CD4-positive, alpha-beta T cell treated with Interleukin-6 at 100 ng/mL for 8 hours (primary cell): ENCODE measurements at regions not wholly inside any gene's neighbourhood (a gene's known extent, or its start where the extent isn't known, plus 50 kb on each side); places are given as distances from the start of the nearest gene placed in this dataset.
"Not testable (repeated sequence)": the region's sequence is repeated elsewhere in the genome, so short reads cannot be mapped to it uniquely, and the experiment has no call there.

ENCODE experiments used
- DNase-seq: peaks from one replicate; pipeline ENCODE4 v3.0.0-alpha.2; 2020; ENCODE audit warnings: mixed read lengths, low spot score

DNA sequence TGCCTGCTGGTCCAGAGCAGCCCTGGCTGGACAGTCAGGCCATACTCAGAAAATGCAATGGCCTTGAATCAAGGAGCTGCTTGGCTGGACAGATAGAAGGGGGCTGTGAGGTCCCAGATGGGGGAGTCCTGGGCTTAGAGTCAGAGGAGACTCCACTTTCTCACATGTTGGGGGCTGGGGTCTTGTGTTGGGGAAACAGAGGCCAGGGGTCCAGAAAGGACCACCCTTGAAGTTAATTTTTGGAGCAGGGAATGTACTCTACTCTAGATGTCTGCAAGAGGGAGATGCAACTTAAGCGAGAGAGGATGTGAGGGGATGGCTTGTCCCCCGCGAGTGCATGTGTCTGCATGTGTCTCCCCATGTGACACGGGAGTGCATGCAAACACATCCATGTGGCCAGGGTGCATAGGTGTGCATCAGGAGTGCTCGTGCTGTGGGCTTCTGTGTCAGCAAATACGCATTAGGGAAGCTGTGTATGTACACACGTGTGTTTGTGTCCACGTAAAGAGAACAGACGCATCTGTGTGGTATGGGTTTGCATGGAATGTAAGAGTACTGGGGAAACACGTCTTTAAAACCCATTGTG, 303.2 kb downstream of the MYCN start:
- DNase-seq = no peak

DNA sequence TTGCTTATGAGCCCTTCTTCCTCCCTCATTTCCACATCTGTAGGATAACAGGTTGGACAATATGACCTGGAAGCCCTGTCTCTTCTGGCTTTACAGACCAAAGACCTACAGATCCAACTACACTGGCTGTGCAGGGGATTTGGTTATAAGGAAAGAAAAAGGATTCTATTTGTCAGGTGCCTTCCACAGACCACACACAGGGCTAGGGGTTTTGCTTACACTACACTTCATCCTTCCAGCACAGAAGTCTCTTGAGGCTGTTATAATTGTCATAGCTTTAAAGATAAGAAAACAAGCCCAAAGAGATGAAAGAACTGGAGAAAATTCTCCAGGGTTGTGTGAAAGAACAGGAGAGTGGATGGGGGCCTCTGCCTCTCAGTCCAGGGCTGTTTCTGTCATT, 302.6 kb downstream of the MYCN start:
- no peak for DNase-seq

DNA sequence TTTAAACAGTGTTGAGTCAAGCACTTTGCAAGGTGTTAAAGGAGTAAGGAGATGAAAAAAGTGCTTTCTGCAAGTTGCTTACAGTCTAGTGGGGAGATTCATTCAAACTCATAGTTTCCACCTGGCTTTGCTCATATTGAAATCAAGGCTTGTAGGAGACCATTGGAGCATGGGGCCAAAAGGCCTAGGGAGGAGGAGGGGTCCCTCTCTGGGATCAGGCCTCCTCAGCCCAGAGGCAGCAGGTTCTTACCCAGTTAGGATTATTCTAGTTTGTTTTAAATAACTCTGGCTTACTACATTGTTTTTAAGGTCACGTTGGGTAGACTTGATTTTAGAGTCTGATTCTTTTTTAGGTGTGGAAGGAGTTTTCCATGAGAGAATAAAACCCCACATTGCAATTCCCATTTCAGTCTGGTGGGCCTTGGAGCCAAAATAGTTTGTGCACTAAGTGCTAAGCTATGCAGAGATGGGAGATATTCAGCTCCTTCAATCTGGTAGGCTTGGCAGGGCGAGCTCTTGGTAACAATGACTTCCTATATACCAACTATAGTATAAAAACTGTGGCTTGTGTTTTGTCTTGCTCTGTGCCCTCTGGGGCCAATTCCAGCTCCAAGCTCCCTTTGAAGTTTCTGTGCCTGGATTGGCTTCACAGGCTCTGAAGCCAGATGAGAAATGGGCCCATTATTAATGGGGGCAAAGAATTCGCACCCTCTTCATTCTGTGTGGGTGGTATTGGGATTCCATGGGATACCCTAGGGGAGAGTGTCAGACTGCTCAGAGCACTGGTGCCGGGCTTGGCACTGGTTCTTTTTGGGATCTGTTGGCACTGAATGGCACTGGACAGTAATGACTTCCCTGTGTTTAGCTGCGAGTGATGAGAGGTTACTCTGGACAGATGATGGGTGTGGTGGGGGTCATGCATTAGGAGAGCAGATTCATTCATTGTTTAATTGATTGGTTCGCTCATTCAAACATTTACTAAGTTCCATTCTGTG, 301.1 kb downstream of the MYCN start:
- DNase-seq = no peak

DNA sequence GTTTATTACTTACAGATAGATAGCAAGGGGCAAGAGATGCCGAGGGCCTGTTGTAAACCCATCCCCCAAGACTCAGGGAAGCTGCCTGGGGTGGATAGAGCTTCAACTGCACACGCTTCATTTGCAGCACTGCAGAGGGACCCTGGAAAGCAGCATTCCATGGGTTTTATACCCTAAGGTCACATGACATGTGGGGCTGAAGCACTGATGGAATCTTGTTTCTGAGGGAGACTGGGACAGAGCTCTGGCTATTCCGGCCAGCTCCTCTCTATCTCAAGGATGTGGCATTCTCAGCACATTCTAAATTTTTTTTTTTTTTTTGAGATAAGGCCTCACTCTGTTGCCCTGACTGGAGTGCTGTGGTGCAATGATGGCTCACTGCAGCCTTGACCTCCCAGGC, 300.1 kb downstream of the MYCN start:
- DNase-seq = no peak

DNA sequence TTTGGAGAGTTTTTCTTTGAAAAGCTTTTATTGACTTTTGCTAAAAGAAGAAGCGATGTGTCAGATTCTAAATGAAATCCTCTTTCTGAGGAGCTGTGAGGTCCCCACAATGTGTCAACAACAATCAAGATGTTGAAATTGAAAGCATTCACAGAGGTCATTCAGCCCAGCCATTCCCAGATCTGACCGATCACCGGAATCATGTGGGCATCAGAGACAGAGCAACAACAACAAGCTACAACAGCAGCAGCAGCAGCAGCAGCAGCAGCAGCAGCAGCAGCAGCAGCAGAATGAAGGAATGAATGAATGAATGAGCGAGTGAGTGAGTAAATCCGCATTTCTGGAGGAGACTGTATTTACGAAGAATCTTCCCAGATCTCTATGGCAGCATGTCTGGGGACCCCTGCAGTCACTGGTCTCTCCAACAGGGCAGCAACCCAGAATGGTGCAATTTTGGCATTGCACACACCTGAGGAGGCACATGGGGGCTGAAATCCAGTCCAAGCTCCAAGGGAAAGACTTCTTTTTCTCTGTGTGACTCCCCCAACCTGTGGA, 299.0 kb downstream of the MYCN start:
- DNase-seq = no peak

DNA sequence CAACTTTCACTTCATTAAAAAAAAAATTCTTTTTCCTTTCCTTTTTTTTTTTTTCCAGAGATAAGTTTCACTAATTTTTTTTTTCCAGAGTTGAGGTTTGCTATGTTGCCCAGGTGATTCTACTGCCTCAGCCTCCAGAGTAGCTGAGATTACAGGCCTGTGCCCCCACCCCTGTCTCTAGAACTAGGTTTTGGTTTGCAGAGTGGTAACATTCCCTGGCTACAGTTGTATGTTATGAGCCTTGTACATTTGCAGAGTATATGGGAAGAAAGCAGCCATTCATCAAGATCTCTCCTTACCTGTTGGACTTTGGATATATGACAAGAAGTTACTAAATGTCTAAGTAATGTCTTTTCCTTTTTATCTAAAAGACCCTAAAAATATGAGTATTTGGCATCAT, 298.4 kb downstream of the MYCN start:
- no peak for DNase-seq

DNA sequence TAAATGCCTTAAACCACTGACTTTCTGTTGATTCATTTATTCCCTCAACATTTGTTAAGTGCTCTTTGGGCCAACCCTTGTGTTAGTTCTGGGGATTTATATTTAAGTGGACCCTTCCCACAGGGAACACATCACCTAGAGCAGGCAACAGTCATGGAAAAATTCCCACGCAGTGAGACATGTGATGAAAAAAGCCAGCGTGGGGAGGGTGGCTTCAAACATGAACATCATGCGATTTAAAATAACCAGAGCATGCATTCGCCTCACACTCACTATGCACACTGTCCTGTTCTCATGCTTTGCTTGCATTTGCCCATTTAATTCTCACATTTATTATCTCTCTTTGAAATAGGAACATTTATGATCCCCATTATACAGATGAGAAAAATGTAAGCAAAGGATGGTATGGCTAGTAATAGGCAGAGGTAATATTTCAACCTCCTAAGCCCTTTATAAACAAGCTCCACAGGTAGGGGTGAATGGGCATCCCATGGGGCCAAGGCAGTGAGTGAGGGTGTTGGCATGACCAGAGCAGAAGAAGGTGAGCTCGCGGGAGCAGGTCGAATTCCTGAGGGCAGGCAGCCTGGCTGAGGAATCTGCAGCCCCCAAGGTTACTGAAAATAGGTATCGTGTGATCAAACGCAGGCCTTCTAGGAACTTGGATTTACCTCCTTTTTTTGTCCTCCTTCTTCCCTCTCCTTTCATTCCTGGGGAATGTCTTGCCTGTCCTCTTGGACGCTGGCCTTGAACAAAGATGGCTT, 297.8 kb downstream of the MYCN start:
- DNase-seq = no peak

DNA sequence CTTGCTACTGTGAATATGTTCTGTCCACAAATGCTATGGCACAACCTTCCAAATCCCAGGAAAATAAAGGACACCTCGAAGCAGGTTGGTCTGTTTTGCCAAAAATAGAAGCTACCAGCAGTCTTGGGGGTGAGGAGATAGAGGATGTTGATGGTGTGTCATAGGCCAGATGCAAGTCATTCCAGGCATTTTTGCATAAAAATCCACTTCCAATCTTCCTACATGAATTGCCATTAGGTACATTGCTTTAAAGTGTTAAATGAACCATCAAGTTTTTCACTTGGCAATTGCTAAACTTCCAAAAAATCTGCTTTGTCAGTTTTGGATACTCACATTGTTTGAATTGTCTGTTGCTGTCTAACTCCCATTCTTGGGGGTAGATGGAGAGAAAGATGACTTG, 295.4 kb downstream of the MYCN start:
- DNase-seq = no peak

DNA sequence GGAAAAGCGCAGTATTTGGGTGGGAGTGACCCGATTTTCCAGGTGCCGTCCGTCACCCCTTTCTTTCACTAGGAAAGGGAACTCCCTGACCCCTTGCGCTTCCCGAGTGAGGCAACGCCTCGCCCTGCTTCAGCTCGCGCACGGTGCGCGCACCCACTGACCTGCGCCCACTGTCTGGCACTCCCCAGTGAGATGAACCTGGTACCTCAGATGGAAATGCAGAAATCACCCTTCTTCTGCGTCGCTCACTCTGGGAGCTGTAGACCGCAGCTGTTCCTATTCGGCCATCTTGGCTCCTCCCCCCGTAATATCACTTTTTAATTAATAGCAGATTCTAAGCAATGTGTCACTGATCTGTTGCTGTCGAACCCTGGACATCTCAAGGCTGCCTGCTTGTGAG, 294.9 kb downstream of the MYCN start:
- not testable (repeated sequence) for DNase-seq

DNA sequence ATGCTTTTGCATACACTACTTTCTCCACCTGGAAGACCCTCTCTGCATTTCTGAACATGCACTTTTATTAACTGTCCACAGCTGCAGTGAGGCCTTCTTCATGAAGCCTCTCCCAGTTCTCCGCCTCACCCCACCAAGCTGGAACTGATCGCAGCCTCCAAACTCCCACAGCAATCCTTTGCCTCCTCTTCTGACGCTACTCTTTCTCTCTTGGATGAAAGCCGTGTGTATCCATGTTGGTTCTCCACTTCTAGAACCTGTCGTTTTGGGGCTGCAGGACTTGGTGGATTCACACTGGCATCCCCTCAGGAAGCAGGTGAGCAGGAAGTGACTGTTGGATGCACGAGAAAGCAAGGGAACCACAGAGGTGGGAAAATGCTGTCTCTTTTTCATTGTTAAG, 288.6 kb downstream of the MYCN start:
- DNase-seq = no peak

DNA sequence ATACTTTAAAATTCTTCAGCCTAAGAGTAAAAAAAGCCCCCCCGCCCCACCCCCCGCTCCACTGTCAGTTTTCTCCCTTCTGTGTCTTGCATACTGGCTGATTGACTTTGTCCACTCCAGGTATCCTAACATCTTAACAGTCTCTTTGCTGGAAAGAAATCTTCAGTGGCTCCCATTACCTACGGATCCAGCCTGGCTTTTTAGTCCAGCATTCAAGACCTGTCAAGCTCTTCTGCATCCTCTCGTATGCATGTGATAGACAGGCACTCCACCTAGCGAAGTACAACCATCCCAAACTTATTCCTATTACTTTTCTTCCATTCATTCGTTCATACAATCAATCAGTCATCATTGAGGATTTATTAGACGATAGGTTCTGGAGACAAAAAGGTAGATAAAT, 288.1 kb downstream of the MYCN start:
- DNase-seq = no peak

DNA sequence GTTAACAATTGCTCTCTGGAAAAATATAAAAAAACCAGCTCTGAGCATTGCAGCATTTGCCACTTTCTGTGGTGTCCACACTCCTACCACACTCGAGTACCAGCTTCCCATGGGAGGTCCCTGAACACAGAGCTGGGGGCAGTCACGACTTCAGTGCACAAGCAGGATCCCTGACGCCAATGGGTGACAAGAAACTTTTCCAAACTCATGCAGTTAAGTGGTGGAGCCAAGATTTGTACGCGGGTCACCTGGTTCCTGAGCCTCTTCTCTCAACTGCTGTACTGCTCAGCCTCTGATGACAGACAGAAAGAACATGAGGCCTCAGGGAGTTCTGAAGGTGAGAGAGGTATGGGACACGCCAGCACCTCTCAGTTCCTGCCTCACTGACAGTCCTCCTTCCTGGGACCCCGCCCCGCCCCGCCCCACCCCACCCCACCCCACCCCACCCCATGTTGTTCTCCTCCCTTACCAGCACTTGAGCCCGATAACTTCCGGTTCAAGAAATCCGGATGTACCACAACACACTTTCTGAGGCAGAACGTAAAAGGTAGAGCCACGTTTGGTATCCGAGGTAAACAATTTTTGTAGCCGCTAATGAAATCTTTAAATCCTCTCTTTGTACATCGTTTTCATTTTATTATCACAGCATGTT, 287.6 kb downstream of the MYCN start:
- DNase-seq = no peak

DNA sequence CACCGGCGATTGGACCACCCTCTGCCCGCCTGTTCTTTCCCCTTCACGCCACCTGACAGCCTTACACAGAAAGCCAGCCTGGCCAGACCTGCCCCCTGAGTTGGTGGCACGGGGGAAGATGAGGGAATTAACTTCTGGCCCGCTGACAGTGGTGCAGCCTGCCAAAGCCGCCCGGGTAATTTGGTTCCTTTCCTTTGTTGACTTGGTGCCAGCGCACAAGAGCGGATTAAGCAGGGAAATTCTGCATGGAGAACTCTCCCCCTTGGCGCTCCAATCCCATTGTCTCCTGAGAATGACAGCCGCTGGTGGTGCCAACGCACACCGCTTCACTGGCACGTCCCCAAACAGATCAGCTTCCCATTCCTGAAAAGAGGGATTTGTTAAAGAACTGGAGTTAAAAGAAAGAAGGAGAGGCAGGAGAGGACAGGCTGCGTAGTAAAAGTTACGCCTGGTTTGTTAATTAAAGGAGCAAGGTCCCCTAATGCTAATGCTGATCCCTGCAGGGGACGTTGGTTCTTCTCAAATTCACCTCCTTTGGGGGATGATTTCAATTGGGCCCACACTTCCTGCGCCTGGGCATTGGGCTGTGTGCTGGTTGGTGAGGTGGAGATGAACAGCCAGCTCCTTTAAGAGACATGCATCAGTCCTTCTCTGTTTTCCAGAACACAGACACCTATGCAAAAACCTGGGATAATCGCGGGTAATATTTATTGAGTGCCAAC, 286.8 kb downstream of the MYCN start:
- no peak for DNase-seq

DNA sequence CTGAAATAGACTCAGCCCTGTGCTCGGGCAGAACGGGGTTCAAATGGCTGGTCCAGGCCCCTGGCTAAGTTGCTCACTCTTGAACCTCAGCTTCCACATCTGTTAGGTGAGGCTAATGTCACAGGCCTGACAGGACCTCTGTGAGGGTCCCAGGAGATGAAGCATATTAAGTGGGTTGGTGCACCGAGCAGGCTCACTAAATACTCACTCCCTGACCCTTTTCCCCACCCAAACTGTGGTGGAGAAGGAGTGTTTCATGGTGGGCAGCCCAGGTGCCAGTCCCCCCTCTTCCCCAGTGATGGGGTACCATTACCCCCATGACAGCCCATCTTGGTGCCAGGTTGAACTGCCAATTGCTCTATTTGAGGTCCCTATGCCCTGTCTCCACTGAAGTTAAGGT, 286.0 kb downstream of the MYCN start:
- DNase-seq = no peak

DNA sequence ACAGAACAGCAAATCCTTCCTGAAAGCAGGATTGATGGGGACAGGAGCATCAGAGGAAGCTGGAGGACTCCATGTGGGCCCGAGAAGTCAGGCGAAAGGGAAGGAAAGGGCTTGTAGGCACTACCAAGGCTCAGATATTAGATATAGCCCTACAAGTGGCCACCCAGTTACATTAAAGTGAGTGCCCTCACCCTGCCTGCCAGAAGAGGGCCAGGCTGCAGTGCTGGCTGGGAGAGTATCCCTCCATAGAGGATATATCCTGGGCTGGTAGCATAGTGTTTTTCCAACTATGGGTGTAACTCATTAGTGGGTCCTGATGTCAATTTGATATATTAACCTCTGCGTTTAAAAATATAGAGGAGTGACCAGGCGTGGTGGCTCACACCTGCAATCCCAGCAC, 285.2 kb downstream of the MYCN start:
- no peak for DNase-seq

DNA sequence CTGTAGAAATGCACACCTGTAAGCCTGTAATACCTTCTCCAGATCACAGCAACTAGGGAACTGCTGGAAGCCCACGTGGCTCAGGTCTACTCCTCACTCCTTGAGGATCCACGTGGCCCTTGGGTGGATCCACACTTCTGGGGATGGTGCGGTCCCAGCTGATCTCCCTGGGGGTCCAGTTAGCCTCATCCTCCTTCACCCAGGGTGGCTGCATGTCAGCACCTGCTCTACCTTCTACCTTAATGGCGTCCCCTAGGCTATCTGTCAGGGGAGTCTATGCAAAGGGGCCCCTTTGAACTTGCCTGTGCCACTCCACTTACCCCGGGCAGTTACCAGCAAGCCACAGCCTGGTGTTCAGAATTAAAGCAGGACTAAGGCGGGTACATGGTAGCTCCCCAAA, 284.7 kb downstream of the MYCN start:
- DNase-seq = no peak

DNA sequence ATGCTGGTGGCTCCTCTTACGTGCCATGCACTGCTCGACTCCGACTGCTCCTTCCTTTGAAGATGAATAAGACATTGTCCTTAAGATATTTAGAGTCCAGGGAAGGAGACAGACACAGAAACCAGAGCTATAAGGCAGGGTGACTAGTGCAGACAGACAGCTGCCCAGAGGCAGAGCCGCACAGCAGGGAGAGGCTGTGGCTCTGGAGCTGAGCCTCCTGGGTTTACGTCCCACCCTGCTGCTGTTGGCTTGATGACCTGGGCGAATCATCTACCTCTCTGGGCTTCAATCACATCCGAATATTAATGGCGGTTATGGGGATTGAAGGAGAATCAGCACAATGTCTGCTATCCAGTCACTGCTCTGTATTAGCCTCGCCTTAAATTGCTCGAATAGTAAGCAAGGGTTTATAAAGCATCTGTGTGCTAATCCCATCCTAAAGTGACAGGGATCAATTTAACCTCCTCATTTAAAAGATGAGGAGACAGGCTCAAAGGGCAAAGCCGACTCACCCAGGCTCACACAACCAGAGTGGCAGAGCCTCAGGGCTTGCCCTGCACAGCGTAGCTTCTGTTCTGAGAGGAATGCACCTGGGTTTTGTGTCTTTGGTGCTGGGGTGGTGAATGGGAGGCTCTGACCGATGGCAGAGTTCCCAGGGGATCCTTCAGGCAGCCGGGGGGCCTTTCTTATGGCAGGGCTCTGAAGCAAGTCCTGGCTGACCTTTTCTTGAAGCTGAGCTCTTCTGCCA, 284.1 kb downstream of the MYCN start:
- no peak for DNase-seq

DNA sequence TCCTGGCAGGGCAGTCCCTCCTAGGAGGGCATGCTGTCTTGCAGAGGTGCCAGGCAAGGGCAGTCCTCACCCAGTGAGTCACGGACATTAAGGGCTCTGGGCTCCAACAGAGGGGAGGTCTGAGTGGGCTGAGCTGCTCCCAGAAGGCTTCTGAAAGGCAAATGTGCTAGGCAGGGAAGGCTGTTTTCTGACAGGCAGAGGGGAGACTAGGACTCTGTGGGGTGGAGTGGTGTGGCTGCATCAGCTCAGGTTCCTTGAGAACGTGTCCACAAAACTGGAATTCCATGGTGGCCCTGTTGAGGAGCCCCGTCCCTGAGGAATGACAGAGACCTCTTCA, 283.5 kb downstream of the MYCN start:
- DNase-seq = no peak

DNA sequence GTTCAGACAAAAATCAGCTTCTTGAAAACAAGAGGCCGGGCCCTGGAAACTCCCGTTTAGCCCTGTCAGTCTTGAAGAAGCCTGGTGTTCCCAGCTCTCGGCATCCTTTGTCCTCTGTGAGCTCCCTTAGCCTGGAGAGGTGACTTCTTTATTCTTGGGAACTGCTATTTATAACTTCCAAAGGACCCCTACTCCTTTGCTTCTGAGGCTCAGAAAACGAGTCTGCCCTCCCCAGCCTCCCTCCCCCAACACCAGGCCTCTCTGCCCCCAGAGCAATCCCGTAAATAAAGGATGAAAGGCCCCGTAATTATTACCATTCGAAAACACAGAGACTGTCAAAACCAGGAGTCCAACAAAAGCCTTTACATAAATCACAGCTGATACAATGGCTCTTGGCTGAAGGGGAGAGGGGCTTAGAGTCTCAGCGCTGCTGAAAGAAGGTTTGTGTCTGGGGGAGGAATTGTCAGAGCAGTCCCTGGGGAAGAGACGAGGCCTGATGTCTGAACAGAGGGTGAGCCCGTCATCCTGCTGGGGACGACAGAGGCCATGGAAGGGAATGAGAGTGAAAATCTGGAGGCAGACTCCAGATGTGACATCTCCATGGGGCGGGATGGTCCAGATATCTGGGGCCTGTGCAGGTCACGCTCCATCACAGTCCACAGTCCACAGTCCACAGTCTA, 283.0 kb downstream of the MYCN start:
- DNase-seq = no peak

DNA sequence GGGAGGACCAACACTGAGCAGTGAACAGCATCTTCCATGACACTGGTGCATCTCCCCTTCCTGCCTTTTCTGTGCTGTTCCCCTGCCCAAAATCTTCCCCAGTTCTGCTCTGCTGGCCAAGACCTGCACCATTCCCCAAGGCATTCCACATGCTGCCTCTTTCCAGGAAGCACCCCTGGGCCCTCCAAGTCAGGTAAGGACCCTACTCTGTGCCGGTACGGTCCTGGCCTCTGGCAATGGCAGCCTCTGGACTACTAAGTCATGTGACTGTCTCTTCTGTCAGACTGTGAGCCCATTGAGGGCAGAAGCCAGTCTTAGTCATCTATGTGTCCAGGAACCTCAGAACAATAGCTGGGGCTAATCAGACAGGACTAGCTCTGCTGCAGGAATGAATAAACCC, 282.0 kb downstream of the MYCN start:
- DNase-seq = no peak
